GM18909 (cell line): ENCODE measurements at regions not wholly inside any gene's neighbourhood (a gene's known extent, or its start where the extent isn't known, plus 50 kb on each side); places are given as distances from the start of the nearest gene placed in this dataset.

Source experiments
- ATAC-seq: cut with Tn5 transposase; IDR thresholded peaks from one replicate; pipeline ENCODE4 v1.9.1; 2021; ENCODE audit warnings: mild to moderate bottlenecking; ENCODE audit not compliant: unreplicated experiment, poor library complexity

DNA sequence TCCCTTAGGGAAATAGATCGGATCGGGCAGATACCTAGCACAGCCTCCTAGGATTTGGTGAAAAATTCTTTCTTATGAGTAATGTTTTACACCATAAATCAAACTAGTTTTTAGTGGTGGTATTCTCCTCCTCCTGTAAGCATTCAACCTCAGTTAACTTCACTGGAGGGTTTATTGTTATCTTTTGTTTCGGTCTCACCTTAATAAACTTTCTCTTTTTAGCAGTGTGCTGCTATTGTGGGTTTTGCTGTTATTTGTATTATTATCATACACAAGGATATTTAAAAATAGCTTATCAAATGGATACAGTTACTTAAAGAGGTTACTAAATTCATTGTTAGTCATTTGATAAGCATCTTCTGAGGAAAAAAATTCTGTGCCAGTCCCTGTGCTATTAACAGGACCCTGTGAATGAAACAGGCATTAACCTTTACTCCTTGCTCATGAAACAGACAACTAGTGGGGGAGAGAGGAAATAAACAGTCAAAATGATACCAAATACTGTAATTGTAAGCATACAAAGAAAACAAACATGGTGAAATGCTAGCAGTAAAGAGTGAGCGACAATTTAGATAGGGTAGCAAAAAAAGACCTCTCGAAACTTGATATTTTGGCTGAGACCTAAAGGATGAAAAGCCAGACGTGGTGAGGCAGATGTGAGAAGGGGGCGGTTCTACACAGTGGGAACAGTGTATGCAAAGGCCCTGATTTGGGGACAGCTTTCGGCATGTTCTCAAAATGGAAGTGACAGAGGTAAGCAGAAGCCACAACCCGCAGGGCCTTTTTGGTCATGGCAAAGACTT is 178.7 kb upstream of the SOX5 start:
- ATAC-seq = peak; percentile 95

DNA sequence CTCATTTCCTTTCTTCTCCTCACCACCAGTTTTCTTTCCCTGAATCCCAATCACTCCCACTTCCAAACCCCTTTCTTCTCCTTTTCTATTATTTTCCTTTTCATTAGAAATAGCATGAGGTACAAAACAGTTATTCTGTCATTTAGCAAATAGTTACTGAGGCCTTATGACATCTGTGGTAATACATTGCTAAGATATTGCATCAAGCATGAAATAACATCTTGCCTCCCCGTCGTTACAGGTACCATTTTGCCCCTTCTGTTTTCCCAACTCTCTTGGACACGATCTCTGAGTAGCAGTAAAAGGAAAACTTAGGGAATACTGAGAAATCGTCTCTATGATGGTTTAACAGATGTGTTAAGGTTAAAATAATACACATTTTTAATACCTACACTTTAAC is 175.8 kb upstream of the SOX5 start:
- ATAC-seq = no peak

DNA sequence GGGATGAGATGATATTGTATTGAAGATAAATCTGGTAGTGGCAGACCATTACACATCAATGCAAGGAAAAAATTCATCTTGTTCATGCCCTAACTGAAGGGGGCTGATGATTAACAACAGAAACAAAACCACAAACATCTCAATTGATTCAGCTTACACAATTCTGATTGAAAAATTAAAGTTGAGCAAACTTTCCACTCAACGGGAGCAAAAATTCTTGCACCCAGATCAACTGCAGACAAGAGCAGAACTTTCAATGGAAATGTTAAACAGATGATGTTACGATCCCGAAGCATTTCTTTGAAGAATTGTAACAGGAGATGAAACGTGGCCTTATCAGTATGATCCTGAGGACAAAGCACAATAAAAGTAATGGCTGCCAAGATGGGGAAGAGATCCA is 172.4 kb upstream of the SOX5 start:
- ATAC-seq = no peak

DNA sequence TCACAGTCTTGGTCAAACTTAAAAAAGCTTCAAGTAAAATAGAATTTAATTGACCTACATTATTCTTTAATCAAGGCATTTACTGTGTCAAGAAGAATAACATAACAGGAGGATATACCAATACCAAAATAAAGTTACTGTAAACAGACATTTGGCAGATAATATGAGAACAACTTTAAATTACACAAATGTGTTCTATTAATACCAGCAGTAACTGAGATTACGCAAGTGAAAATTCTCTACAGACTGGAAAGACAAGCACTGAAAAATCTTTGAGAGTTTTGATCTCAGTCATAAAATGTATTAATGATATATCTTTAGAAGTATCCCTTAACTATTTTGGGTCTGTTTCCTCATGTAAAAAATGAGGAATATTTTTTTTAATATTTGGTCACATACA is 169.2 kb upstream of the SOX5 start:
- no peak for ATAC-seq

DNA sequence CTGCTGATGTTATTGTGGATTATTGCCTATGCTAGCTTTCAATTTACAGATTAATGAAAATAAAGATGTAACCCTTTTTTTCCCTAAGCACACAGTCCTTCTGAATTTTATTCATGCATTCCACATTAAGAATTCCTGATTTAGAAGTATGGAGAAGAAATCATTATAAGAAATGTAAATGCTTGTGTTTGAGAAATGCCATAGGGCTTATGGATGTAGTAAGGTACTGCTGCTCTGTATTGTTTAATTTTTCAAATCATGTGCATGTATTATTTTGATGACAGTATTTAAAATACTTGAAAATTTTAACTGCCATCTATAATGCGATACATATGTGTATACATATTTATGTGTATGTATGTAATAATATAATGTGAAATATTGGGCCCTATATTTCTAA is 167.1 kb upstream of the SOX5 start:
- ATAC-seq = no peak

DNA sequence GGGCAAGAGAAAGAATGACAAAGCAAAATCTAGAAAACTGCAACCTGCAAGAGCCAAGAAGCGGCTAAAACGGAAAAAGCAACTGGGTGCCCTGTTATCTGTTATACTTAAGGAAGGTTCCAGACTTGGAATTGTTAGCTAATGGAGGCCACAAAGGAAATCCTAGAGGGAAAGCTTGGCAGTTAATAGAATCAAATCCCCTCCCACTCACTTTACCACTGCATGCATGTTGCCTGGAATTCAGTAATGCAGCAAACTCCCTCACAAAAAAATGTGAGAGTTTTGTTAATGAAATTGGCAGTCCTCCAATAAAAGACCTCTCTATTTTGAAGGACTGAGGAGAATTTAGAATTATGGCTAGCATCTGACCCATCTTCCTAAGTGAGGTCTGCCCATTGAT is 164.2 kb upstream of the SOX5 start:
- no peak for ATAC-seq

DNA sequence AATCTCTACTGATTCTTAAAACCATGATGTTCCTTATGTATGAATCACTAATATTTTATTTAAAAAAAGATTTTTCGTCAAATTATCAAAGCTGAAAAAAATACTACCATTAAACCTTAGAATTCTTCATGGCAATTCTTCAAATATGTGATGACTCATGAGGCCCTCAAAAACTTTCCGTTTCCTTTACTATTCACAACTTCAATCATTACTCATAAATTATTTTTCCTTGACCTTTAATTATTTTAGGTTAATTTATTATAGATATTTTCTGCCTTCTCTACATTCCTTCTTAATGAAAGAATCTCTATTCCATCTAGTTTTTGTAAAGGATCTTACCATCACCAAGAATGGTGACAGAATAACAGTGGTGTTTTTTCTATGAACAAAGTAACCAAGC is 162.1 kb upstream of the SOX5 start:
- no peak for ATAC-seq

DNA sequence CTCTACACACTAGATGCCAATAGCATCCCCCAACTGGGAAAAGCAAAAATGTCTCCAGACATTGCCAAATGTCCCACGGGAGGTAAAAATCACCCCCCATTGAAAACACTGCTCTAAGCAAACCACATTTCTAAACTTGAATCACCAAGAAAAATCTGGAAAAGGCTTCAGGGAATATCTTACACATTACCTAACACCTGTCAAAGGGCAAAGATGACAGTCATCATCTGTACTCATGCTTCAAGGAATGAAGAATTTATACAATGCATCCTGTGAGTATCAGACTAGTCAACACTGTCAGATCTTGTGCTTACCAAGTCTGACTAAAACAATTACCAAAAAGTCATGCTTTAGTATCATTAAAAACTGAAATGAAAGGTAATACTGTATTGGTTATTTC is 161.6 kb upstream of the SOX5 start:
- ATAC-seq = no peak

DNA sequence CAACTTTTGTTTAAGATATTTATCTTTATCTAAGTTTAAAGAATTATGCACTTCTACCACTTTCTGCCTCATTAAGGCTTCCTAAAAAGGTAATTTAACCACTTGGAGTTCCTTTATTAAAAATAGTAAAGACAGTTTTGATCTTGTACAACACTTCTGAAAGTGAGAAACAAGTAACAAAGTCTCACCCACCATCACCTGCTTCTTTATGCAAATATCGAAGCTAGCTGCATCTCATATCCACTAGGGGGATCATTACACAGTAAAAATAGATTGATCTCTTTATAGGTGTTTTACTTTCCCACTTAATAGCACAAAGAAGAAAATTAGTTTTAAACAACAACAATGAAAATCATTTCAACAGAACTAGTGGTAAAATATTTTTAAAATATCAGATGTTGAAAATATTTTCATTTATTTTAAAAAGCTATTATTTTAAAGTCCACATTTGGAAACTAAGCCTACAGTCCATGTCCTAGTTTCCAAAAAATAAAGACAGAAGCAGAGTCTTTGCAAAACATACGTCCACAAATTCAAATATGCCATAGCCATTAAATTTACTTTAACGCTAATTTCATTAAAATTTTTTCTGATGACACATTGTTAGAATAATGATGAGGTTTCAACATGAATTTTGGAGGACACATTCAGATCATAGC is 160.0 kb upstream of the SOX5 start:
- peak; percentile 92 for ATAC-seq

DNA sequence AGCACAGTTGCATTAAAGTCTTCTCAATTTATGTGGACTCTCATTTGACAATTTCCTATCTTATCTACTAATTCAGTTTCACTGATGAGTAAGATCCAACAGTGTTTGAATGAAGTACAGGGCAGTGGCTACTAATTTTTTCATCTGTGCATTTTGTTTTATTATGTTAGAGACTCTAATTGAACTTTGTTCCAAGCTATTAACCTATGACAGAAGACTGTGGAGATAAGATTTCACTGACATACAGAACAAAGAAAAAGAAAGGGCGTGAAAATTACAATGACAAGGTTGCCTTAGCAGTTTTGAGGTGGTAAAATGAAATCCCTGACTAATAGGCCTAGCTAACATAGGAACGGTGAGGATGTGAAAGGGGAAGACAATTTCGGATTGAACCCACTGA is 153.2 kb upstream of the SOX5 start:
- no peak for ATAC-seq

DNA sequence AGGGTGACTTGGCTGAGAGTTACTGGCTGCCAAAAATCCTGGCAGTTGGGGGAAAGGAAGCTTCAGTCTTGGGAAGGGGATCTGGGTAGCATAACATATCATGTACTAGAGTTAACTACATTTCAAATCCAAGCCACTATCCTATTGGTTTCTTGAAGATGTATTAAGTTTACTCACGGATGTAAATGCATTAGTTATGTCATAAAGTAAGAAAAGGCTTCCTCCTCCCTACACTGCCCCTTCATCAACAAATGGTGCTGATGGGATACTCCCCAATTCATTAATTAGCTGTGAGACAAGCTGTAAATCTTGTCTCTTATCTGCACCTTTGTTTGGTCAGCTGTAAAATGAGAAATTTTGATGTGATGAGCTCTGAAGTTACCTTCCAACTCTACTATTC is 150.1 kb upstream of the SOX5 start:
- no peak for ATAC-seq

DNA sequence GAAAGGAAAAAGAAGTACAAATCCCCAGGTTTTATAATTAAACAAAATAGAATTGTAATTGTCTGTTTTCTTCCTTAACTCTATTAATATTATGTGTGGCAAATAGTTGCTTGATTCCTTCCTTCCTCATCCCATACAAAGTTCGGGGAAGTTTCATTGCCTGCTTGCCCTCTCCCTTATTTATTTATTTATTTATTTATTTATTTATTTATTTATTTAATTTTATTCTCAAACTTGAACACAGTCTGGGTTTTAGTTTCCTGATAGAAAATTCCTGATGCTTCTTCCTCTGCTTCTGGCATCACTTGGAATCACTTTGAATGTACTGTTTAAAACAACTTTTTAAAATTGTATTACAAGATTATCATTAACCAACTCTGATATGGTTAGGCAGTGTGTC is 145.8 kb upstream of the SOX5 start:
- ATAC-seq = no peak

DNA sequence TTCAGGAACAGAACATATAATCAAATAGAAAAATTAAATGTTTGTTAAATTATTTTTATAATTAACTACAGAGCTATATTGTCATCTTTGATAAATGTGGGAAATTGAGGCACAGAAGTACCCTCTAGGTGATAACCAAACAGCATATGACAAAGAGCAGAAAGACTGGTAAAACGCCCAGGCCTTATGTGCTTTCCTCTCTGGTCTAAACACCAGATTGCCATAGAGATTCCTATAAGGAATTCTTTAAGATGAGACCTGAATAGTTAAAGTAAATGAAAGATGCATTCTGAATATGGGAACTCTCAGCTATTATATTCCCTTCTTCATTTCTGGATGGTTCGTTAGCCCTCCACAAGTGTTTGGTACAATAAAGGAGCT is 140.0 kb upstream of the SOX5 start:
- no peak for ATAC-seq

DNA sequence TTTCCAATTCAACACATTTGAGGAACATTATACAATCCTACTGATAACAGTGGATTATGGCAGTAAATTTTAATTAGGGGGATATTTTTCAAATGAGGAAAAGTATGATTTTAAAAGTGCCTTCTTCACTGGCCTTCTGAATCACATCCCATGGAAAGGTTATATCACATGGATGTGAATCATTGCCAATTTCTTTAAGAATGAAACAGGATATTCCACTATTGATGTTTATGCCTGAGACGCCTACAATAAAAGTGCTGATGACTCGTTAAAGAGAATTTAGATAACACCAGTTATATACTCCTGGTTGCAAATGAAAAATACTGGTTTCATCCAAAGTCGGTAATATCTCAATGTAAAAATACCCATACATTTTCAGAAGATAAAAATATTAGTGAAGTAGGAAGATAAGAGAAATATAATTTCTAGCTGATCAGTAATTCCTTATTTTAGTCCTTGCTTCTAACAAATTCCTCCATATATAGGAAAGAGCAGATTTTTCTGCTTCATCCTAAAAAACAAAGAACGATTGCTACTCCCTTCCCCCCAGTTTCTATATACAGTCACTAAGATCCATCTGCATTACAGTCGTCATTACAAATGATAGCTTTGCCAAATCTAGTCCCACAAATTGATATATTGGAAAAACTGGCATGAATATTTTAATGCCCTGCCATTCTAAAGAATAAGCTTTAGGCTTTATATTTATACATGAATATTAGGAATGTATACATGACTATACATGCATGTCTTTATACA is 139.5 kb upstream of the SOX5 start:
- ATAC-seq = no peak

DNA sequence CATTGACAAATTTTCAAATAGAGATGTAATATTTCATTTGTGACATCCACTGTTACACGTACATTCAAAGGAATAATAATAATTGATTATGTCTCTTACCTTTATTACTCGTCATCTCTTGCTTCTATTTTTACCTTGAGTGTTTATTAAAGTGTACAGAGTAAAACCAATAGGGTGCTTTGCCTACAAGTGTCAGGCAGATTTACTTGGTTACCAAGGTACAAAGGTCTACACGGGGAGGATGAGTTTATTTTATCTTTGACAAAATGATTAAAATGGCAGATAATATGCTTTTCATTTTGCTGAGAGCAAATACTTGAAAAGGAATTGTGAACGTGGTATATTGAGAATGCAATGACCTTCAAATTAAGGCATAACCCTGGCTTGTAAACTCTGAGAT is 137.8 kb upstream of the SOX5 start:
- no peak for ATAC-seq

DNA sequence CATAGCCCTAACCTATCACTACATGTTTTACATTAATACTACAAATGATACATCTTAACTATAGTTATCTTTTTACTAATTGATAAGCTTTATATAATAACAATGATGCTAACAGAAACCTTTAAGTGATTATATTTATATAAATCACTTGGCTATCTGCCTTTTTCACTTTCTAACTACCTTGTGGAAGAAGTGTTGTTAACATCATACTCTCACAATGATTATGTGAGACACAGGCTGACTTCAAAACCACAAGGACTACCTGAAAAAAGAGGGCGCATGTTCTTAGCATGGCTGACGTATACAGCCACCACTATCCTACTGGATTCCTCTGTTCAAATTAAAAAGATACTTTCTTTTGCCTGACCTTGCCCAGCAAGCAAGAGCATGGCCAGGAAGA is 135.3 kb upstream of the SOX5 start:
- peak; percentile 51 for ATAC-seq

DNA sequence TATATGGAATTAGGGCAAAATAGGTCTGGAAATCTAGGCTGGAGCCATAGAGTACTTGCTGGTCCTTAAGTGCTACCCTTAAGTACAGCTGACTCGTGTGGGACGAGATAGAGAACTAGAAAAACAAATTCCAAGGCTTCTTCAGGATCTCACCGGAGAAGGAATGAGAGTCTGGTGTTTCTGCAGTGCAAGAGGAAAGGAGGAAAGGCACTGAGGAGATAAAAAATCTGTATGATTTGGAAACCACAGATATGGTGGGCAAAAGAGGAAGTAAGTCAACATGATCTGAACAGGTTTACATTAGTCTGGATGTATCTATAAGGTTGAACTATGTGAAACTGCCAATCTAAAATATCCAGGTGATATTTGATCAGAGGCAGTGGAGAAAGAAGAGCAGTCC is 134.4 kb upstream of the SOX5 start:
- no peak for ATAC-seq

DNA sequence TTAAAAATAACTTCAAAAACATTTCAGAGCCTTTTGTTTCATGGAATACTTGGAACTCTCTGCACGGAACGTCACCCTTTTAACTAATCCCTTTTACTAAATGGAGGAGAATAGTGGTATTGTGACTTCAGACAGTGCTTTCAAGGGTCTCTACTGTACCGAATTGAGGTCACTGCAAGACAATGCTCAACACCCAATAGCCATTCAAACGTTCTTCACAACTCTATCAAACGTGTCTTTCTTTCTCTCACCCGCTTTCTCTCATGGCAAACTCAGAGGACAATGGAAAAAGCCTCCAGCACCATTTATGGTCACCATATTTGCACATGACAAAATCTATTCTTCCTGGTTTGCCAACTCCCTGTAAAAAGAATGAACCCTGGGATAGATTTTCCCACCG is 132.1 kb upstream of the SOX5 start:
- no peak for ATAC-seq

DNA sequence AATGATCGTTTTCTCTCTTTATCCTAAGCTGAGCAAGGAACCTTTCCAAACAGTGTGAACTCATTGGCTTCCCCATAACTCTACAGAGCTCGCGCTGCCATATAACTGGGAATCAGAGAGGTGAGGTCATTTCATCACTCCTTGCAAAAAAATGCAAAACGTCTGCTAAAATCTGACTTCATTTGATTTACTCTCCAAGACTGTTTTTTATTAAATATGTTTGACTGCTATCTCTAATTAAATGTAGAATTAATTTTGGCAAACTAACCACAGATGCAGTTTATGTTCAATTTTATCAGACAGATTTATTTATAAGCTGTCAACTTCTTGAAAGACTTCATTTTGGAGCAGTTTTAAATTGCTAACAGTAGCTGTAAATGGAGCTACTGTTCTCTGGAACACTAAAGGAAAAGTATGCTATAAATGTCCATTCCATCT is 131.6 kb upstream of the SOX5 start:
- no peak for ATAC-seq

DNA sequence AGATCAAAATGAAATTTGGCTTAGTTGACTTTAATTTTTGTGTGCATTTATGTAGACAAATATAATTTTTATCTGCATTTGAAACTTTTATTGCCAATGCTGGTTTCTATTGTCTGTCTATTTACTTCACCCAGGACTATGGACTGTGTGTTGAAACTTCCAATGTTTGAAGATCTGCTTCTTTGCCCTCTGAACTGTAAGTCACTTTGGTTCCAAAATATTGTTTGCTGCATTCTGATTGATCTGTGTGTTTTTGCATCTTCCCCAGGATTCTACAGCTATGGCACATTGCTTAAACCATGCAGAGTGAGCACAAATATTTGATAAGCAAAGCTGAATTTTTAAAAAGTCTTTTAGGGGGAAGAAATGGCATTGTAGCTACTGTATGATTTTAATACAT is 131.0 kb upstream of the SOX5 start:
- no peak for ATAC-seq

DNA sequence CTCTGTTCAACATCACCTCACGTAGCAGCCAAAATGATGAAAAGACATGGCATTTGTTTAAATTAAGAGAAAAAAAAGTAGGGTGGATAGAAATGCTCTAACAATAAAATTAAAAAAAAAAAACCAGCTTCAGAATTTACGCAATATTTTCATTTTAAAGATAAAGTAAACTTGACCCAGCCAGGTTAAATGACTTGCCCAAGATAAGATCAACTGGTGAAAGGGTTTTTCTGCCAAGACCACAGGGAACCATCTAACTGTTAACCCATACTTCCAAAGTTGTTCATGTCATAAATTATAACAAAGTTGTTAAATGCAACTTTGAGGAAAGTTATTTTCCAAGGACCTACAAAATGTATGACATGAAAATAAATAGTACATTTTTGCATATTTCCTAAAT is 129.6 kb upstream of the SOX5 start:
- ATAC-seq = no peak
